HFFc6 (cell line): ENCODE measurements at regions not wholly inside any gene's neighbourhood (a gene's known extent, or its start where the extent isn't known, plus 50 kb on each side); places are given as distances from the start of the nearest gene placed in this dataset.

ENCODE experiments used
- DNase-seq: peaks from one replicate; pipeline ENCODE4 v3.0.0-alpha.2; 2018
- H3K27ac Mint-ChIP-seq: 2 replicates; pipeline ENCODE4 v1.8.0; 2020; ENCODE audit warnings: mild to moderate bottlenecking, mixed read lengths
- H3K27me3 Mint-ChIP-seq: 2 replicates; pipeline ENCODE4 v1.8.0; 2021; ENCODE audit warnings: mild to moderate bottlenecking, moderate library complexity, mixed read lengths; ENCODE audit not compliant: insufficient read depth
- H3K36me3 Mint-ChIP-seq: 2 replicates; pipeline ENCODE4 v1.8.0; 2021; ENCODE audit warnings: low read depth, mixed read lengths
- H3K4me1 Mint-ChIP-seq: 2 replicates; pipeline ENCODE4 v1.8.0; 2020; ENCODE audit warnings: low read depth, mixed read lengths
- H3K4me3 Mint-ChIP-seq: 2 replicates; pipeline ENCODE4 v1.8.0; 2020; ENCODE audit warnings: mild to moderate bottlenecking, moderate library complexity, mixed read lengths
- H3K9me3 Mint-ChIP-seq: 2 replicates; pipeline ENCODE4 v1.8.0; 2020; ENCODE audit warnings: mild to moderate bottlenecking, mixed read lengths
- CTCF ChIP-seq: fragments of 200-600 bp; sonication (generic); IDR thresholded peaks from 2 replicates; pipeline ENCODE4 v1.5.0; 2021; ENCODE audit warnings: antibody characterized with exemption, mild to moderate bottlenecking

GRCh38 chr10:85045046-85045445, 716.7 kb downstream of the CCSER2 start:
- Mint-ChIP-seq H3K9me3 (peaks cover 49% of the 10 kb centered on the region), H3K27me3 (no peaks in the 10 kb centered on the region), H3K4me3 (no peak overlapping the region), H3K4me1 (no peaks in the 10 kb centered on the region), H3K27ac (no peak overlapping the region), H3K36me3 (no peaks in the 10 kb centered on the region; the same call in 1 of the 2 replicates)
- no peak for DNase-seq
- no peak for TF ChIP-seq CTCF

GRCh38 chr10:85047170-85047834, 718.9 kb downstream of the CCSER2 start:
- Mint-ChIP-seq H3K36me3 (no peaks in the 10 kb centered on the region; the same call in 1 of the 2 replicates), H3K27me3 (no peaks in the 10 kb centered on the region; the same call in 1 of the 2 replicates), H3K27ac (no peak overlapping the region), H3K4me1 (no peaks in the 10 kb centered on the region), H3K4me3 (no peak overlapping the region), H3K9me3 (peaks cover 44% of the 10 kb centered on the region)
- TF ChIP-seq CTCF, result no peak
- DNase-seq, result no peak

GRCh38 chr10:85047979-85048378, 719.6 kb downstream of the CCSER2 start:
- Mint-ChIP-seq H3K4me1 (no peaks in the 10 kb centered on the region), H3K36me3 (no peaks in the 10 kb centered on the region; the same call in 1 of the 2 replicates), H3K27me3 (no peaks in the 10 kb centered on the region; the same call in 1 of the 2 replicates), H3K4me3 (no peak overlapping the region), H3K9me3 (peaks cover 40% of the 10 kb centered on the region), H3K27ac (no peak overlapping the region)
- DNase-seq, result no peak
- TF ChIP-seq CTCF, result no peak

- DNase-seq, result no peak
- TF ChIP-seq CTCF, result no peak
- Mint-ChIP-seq H3K27ac (no peak overlapping the region), H3K4me1 (no peaks in the 10 kb centered on the region), H3K4me3 (no peak overlapping the region), H3K36me3 (no peaks in the 10 kb centered on the region), H3K27me3 (no peaks in the 10 kb centered on the region; the same call in 1 of the 2 replicates), H3K9me3 (peaks cover 46% of the 10 kb centered on the region)
Measured at GRCh38 chr10:85048644-85049043, 720.3 kb downstream of the CCSER2 start.

- H3K27me3 Mint-ChIP-seq, result no peaks in the 10 kb centered on the region
- DNase-seq, result no peak
- no peak overlapping the region for H3K27ac Mint-ChIP-seq
- H3K9me3 Mint-ChIP-seq, result peaks cover 75% of the 10 kb centered on the region
- no peak overlapping the region for H3K4me3 Mint-ChIP-seq
- H3K36me3 Mint-ChIP-seq, result peaks cover 5% of the 10 kb centered on the region; the same call in 1 of the 2 replicates
- no peak for TF ChIP-seq CTCF
- no peaks in the 10 kb centered on the region for H3K4me1 Mint-ChIP-seq
Measured at GRCh38 chr10:85060944-85061343, 732.6 kb downstream of the CCSER2 start.
